HAP-1 (cell line): ENCODE measurements at regions not wholly inside any gene's neighbourhood (a gene's known extent, or its start where the extent isn't known, plus 50 kb on each side); places are given as distances from the start of the nearest gene placed in this dataset.

ENCODE experiments used
- DNase-seq, 2 experiments: peaks; one replicate each; pipeline ENCODE4 v3.0.0-alpha.2; 2016 to 2020; ENCODE audit warnings: low spot score in 2 of 2
- H3K27me3 ChIP-seq: fragments of 250-450 bp; sonication (Bioruptor Pico); 2 replicates; pipeline ENCODE4 v1.5.1; 2020; ENCODE audit warnings: low read depth, mild to moderate bottlenecking, moderate library complexity
- H3K36me3 ChIP-seq: fragments of 250-450 bp; sonication (Bioruptor Pico); replicated peaks from 2 replicates; pipeline ENCODE4 v1.5.1; 2020; ENCODE audit warnings: mild to moderate bottlenecking
- H3K4me1 ChIP-seq: fragments of 250-450 bp; sonication (Bioruptor Pico); 2 replicates; pipeline ENCODE4 v1.5.1; 2020; ENCODE audit warnings: mild to moderate bottlenecking
- H3K4me3 ChIP-seq: fragments of 250-450 bp; sonication (Bioruptor Pico); 2 replicates; pipeline ENCODE4 v1.5.1; 2020; ENCODE audit warnings: mild to moderate bottlenecking, moderate library complexity
- H3K9me3 ChIP-seq: fragments of 250-450 bp; sonication (Bioruptor Pico); 2 replicates; pipeline ENCODE4 v1.5.1; 2020; ENCODE audit warnings: mild to moderate bottlenecking, moderate library complexity
- in situ Hi-C: fragments of 300-500 bp; cut with MboI; formaldehyde crosslinking; loops from 3 replicates; pipeline ENCODE4 v1.14.3; 2020; ENCODE audit warnings: low sequenced_read_pairs, inconsistent platforms, mixed read lengths

DNA sequence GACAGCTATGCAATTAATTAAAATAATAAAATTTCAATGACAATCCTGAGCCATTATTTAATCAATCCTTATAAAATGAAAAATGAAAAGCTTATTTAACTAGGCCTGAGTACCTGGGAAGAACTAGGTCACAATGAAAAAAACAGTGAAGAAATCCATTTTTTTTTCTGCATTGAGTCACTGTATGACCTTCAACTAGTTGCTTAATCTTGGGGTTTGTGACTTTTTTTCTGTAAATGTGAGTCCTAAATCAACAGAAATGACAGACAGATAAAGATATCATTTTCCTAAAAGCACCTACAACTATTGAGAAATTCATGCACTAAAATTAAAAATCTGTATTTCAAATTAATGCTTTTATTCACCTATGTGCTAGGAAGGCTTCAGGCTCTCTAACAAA lies 96.8 kb downstream of the TMEM26 start:
- Histone ChIP-seq H3K27me3 (no peaks in the 10 kb centered on the region), H3K9me3 (no peaks in the 10 kb centered on the region), H3K4me1 (peaks cover 10% of the 10 kb centered on the region), H3K4me3 (no peak overlapping the region), H3K36me3 (no peaks in the 10 kb centered on the region)
- no peak for DNase-seq
- in situ Hi-C loops: no loop called here

GRCh38 chr10:61355211-61355610 lies 98.0 kb downstream of the TMEM26 start:
- peak in 1 of 2 experiments; percentile 4 for DNase-seq
- Histone ChIP-seq H3K27me3 (no peaks in the 10 kb centered on the region), H3K4me1 (peaks cover 10% of the 10 kb centered on the region), H3K9me3 (no peaks in the 10 kb centered on the region), H3K4me3 (no peak overlapping the region), H3K36me3 (no peaks in the 10 kb centered on the region)
- in situ Hi-C loops: no loop called here

DNA sequence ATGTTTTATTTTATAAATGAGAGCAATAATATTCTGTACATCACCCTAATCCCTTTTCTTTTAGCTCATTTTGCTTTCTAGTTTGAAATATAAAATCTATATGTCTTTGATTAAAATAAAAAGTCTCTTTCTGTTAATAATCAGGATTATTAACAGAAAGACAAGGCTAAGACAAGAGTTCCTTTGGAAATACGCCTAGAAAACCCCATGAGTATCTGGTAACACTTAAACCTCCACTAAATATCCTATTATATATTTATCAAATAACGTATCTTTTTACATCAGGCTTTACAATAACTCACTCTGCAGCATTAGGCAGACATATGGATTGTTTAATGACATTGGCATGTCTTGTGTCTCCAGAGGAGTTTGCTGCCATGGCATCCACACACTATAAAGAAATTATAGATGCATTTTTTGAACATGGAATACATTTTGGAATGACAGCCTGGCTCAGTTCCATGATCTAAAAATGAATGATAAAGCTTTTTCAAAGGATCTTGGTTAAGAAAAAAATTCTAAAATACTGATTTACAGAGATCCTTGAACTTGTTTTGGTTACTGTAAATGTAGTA lies 98.7 kb downstream of the TMEM26 start:
- H3K36me3 ChIP-seq: no peaks in the 10 kb centered on the region
- H3K27me3 ChIP-seq: no peaks in the 10 kb centered on the region
- DNase-seq: no peak
- peaks cover 10% of the 10 kb centered on the region for H3K4me1 ChIP-seq
- no peak overlapping the region for H3K4me3 ChIP-seq
- in situ Hi-C loops: no loop called here
- H3K9me3 ChIP-seq: no peaks in the 10 kb centered on the region

DNA sequence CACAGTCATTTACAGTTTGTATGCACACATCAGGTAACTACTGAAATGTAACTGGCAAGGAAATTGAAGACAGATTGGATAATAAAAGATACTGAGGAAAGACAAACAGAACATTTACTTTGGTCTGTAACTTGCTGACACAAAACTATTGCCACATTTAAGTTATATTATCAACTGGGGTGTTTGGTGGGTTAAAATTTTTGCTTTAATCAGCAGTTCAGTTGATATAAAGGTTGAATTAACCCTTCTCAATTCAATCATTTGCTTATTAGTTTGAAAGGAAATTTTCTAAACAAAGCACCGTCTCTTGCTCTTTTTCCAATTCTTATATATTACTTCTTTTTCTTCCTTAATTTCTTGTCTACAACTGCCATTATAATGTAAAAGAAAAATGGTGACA lies 102.4 kb downstream of the TMEM26 start:
- no peaks in the 10 kb centered on the region for H3K27me3 ChIP-seq
- no peak overlapping the region for H3K4me3 ChIP-seq
- in situ Hi-C loops: no loop called here
- no peaks in the 10 kb centered on the region for H3K36me3 ChIP-seq
- peaks cover 8% of the 10 kb centered on the region for H3K4me1 ChIP-seq
- no peak for DNase-seq
- H3K9me3 ChIP-seq: no peaks in the 10 kb centered on the region

DNA sequence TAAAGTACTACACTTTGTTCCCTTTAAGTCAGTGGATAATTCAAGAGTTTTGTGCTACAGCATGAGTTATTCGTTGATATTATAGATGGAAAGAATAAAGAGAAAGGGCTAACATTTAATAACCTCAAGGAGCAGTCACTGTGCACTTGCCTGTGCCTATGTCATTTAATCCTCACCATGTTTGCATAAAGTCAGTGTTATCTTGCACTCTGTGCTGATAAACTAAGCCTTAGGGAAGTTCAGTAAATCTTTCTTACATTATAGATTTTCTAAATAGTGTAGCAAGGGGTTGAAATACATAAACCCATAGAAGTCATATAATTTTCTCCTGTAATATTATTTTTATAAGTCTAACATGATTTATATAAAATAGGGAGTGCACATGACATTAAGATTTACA lies 103.1 kb downstream of the TMEM26 start:
- Histone ChIP-seq H3K27me3 (no peaks in the 10 kb centered on the region), H3K36me3 (no peaks in the 10 kb centered on the region), H3K9me3 (no peaks in the 10 kb centered on the region), H3K4me1 (peaks cover 1% of the 10 kb centered on the region; the same call in 1 of the 2 replicates), H3K4me3 (no peak overlapping the region)
- in situ Hi-C loops: no loop called here
- no peak for DNase-seq

DNA sequence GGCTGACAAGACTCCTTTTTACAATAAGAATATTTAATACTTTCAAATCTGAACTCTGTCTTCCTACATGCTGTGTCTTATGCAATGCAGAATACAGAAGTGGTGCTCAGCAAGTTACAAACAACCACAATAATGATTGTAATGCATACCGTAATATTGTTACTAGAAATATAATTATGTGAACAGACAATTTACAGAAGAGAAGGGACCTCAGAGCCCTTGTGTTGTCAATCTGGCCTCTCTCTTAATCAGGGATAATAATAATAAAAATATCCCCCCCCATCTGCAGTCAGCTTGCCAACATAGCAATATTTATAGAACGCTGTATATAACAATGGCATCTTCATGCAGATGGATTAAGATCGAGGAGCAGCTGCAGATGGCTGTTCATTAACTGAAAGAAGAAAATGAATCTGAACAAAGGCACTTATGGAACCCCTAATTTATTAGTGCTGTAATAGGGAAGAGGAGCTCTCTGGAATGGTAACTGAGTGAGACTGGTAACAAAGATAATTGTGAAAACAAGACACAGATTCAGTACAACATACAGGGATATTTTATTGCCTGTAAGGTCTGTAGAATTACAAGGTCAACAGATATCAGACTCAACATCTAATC lies 106.3 kb downstream of the TMEM26 start:
- in situ Hi-C loops: no loop called here
- no peak for DNase-seq
- H3K4me3 ChIP-seq: no peak overlapping the region
- no peaks in the 10 kb centered on the region for H3K27me3 ChIP-seq
- no peaks in the 10 kb centered on the region for H3K36me3 ChIP-seq
- H3K4me1 ChIP-seq: no peaks in the 10 kb centered on the region; the same call in 1 of the 2 replicates
- no peaks in the 10 kb centered on the region for H3K9me3 ChIP-seq

DNA sequence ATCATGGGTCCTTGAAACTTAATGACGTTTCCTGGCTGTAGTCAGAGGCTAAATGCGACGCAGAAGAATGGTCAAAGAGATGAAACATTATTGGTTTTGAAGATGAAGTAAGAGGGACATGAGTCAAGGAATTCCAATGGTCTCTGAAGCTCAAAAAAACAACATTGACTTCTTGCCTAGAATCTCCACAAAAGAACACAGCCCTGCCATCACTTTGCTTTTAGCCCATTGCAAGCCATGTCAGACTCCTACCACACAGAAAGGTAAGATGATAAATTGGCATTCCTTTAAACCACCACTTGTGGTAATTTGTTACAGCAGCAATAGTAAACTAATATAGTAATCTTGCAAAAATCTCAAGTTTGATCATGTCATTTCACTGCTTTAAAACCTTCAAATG lies 109.4 kb downstream of the TMEM26 start:
- no peak for DNase-seq
- no peaks in the 10 kb centered on the region; the same call in 1 of the 2 replicates for H3K4me1 ChIP-seq
- H3K4me3 ChIP-seq: no peak overlapping the region
- in situ Hi-C loops: no loop called here
- no peaks in the 10 kb centered on the region for H3K9me3 ChIP-seq
- no peaks in the 10 kb centered on the region for H3K27me3 ChIP-seq
- no peaks in the 10 kb centered on the region for H3K36me3 ChIP-seq

GRCh38 chr10:61342858-61343572 lies 110.2 kb downstream of the TMEM26 start:
- H3K9me3 ChIP-seq: no peaks in the 10 kb centered on the region
- no peak overlapping the region for H3K4me3 ChIP-seq
- H3K36me3 ChIP-seq: no peaks in the 10 kb centered on the region
- in situ Hi-C loops: no loop called here
- no peaks in the 10 kb centered on the region; the same call in 1 of the 2 replicates for H3K4me1 ChIP-seq
- no peak for DNase-seq
- no peaks in the 10 kb centered on the region for H3K27me3 ChIP-seq

GRCh38 chr10:61341008-61341407 lies 112.2 kb downstream of the TMEM26 start:
- Histone ChIP-seq H3K4me1 (no peaks in the 10 kb centered on the region), H3K9me3 (no peaks in the 10 kb centered on the region), H3K4me3 (no peak overlapping the region), H3K36me3 (no peaks in the 10 kb centered on the region), H3K27me3 (no peaks in the 10 kb centered on the region)
- DNase-seq: no peak
- in situ Hi-C loops: no loop called here

GRCh38 chr10:61338146-61338545 lies 115.0 kb downstream of the TMEM26 start:
- DNase-seq: no peak
- Histone ChIP-seq H3K36me3 (no peaks in the 10 kb centered on the region), H3K27me3 (no peaks in the 10 kb centered on the region), H3K4me1 (no peaks in the 10 kb centered on the region), H3K9me3 (no peaks in the 10 kb centered on the region), H3K4me3 (no peak overlapping the region)
- in situ Hi-C loops: no loop called here

DNA sequence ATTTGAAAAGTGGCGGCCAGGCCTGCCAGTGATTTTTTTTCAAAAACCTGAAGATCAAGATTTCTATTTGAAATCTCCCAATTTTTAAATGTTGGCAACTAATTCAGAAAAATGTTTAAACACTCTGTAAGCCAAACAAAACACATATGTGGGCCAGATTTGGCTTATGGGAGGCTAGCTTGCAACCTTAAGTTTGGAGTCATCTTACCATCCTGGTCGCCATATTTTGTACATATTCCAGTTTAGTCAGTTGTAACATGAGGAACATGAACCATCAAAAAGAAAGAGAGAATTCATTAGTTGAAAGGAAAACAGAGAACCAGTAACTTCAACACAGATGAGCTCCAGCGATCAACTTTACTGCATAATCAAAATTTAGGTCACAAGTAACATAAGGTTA lies 115.4 kb downstream of the TMEM26 start:
- Histone ChIP-seq H3K4me1 (no peaks in the 10 kb centered on the region), H3K4me3 (no peak overlapping the region), H3K9me3 (no peaks in the 10 kb centered on the region)

DNA sequence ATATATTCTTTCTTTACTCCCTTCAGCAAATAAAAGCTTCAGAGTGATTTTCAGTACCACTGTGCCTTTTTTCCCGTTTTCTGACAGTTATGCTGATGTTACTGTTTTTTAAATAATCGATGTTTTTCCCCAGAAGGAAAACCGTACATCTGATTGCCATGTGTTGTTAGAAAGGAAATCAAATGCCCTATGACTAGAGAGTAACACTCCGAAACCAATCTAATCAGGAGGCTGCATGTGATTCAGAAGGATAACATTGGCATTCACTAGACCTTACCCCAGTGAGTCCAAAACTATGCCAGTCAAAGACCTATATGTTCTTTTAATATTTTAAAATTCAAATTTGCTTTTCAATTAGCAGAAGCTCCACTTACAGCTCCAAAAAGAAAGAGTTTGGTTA lies 116.3 kb downstream of the TMEM26 start:
- in situ Hi-C loops: no loop called here
- H3K4me1 ChIP-seq: no peaks in the 10 kb centered on the region
- H3K4me3 ChIP-seq: no peak overlapping the region
- DNase-seq: no peak
- H3K36me3 ChIP-seq: no peaks in the 10 kb centered on the region
- H3K9me3 ChIP-seq: no peaks in the 10 kb centered on the region
- no peaks in the 10 kb centered on the region for H3K27me3 ChIP-seq

More for the DNA sequence above, 115.4 kb downstream of the TMEM26 start:
- no peak for DNase-seq
- H3K27me3 ChIP-seq: no peaks in the 10 kb centered on the region
- in situ Hi-C loops: no loop called here
- H3K36me3 ChIP-seq: no peaks in the 10 kb centered on the region

GRCh38 chr10:61335359-61335758 lies 117.8 kb downstream of the TMEM26 start:
- Histone ChIP-seq H3K27me3 (no peaks in the 10 kb centered on the region), H3K36me3 (no peaks in the 10 kb centered on the region), H3K9me3 (no peaks in the 10 kb centered on the region), H3K4me3 (no peak overlapping the region), H3K4me1 (no peaks in the 10 kb centered on the region)
- in situ Hi-C loops: no loop called here
- no peak for DNase-seq

DNA sequence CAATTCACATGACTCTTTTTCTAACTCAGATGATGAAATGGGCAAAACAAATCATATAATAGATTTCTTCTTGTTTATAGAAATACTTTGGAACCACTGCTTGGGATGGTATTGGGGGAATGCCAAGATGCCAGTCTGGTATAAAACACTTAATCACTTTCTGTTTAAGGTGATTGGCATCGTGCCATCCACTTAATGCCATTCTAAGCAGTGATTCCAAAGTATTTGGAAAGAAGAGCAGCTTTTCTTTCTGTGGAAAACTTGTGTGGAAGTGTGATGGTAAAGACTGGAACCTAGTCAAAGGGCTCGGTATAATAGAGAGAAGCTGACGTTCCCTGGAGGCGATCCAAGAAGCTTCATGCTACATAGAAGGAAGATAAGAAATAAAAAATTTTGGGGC lies 120.6 kb downstream of the TMEM26 start:
- in situ Hi-C loops: no loop called here
- DNase-seq: no peak
- Histone ChIP-seq H3K4me3 (no peak overlapping the region), H3K27me3 (no peaks in the 10 kb centered on the region), H3K36me3 (no peaks in the 10 kb centered on the region), H3K4me1 (no peaks in the 10 kb centered on the region), H3K9me3 (no peaks in the 10 kb centered on the region)
